Peyer's patch (tissue), 4 donors: ENCODE measurements at regions not wholly inside any gene's neighbourhood (a gene's known extent, or its start where the extent isn't known, plus 50 kb on each side); places are given as distances from the start of the nearest gene placed in this dataset.

Experiments
- CTCF ChIP-seq, 6 experiments: fragments of 450-650 bp in 4 of 6; fragments of 200-600 bp in 2 of 6; sonication (generic) in 1 of 6; IDR thresholded peaks; one replicate each; pipeline ENCODE4 v1.5.1; 2017 to 2019; ENCODE audit warnings: antibody characterized with exemption in 6 of 6, mild to moderate bottlenecking in 3 of 6, moderate library complexity in 1 of 6
- POLR2A ChIP-seq, 2 donors: fragments of 450-650 bp; IDR thresholded peaks; one replicate each; pipeline ENCODE4 v1.5.1; 2017; ENCODE audit warnings: antibody characterized with exemption in 2 of 2, mild to moderate bottlenecking in 2 of 2, moderate library complexity in 2 of 2

GRCh38 chr5:66382152-66382551 lies 214.0 kb upstream of the MAST4 start:
- no peak for TF ChIP-seq CTCF (IDR thresholded peaks at IDR 0.05)
- no peak for TF ChIP-seq POLR2A (IDR thresholded peaks at IDR 0.05)
